ENCODE measurements at regions not wholly inside any gene's neighbourhood (a gene's known extent, or its start where the extent isn't known, plus 50 kb on each side); places are given as distances from the start of the nearest gene placed in this dataset.

DNA sequence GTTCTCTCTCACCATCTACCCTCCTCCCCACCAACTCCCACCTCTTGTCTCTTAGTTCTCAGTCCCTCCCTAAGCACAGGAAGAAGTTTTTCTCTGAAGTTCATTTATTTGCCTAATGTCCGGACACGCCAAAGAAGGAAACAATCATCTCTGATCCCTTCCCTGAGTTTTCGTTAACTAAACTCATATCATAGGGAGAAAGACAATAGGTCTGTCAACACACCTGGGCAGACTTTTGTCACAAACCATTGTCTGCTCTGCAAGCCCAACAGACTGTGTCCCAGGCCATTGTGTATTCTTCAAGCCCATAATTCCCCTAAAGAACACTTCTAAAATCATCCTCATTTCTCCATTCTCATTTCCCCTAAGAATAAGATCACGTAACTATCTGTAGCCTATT is 691.0 kb upstream of the MBL2 start:
- no peak overlapping the region for H3K4me3 Mint-ChIP-seq (ENCODE audit: low read depth, unreplicated experiment)
- CTCF ChIA-PET = interaction anchor here (0.7 kb wide), 1 partner anchor 138 kb away, joined by 4 read pairs; no protein-coding TSS in a partner anchor
- no peaks in the 10 kb centered on the region for H3K4me1 Mint-ChIP-seq (ENCODE audit: low read depth, unreplicated experiment)
- H3K27ac Mint-ChIP-seq (ENCODE audit: unreplicated experiment) = no peak overlapping the region
- intact Hi-C loops (cut with micrococcal nuclease; ENCODE audit: unreplicated experiment) = no loop called here
- no peaks in the 10 kb centered on the region for H3K36me3 Mint-ChIP-seq (ENCODE audit: insufficient read depth, unreplicated experiment)
- no peak for DNase-seq
- H3K9me3 Mint-ChIP-seq (ENCODE audit: low read depth, unreplicated experiment) = peaks cover 2% of the 10 kb centered on the region
- H3K27me3 Mint-ChIP-seq (ENCODE audit: unreplicated experiment) = no peaks in the 10 kb centered on the region
- BruUV-seq (replicated peaks) = no TSS peak
- no peak for TF ChIP-seq CTCF (IDR thresholded peaks at IDR 0.05; ENCODE audit: unreplicated experiment)

DNA sequence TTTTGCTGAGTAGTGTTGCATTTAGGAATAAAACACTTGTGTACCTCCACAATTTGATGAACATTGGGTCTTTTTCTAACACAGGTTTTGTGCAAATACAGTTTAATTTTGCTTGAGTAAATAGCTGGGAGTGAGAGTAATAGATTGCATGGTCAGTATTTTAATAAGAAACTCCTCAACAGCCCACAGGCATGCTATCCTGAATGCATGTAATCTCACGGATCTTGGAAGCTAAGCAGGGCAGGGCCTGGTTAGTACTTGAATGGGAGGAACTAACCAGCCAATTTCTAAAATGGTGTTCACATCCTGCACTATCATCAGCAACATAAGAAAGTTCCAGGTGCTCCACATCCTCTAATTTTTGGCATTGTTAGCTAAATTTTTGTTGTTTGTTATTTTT is 685.4 kb upstream of the MBL2 start:
- no peak overlapping the region for H3K27ac Mint-ChIP-seq (ENCODE audit: unreplicated experiment)
- no peak overlapping the region for H3K4me3 Mint-ChIP-seq (ENCODE audit: low read depth, unreplicated experiment)
- no peaks in the 10 kb centered on the region for H3K4me1 Mint-ChIP-seq (ENCODE audit: low read depth, unreplicated experiment)
- intact Hi-C loops (cut with micrococcal nuclease; ENCODE audit: unreplicated experiment) = no loop called here
- H3K36me3 Mint-ChIP-seq (ENCODE audit: insufficient read depth, unreplicated experiment) = no peaks in the 10 kb centered on the region
- BruUV-seq (replicated peaks) = no TSS peak
- CTCF ChIA-PET = interaction anchor here (0.7 kb wide), 1 partner anchor 370 kb away, joined by 3 read pairs; no protein-coding TSS in a partner anchor
- no peaks in the 10 kb centered on the region for H3K27me3 Mint-ChIP-seq (ENCODE audit: unreplicated experiment)
- H3K9me3 Mint-ChIP-seq (ENCODE audit: low read depth, unreplicated experiment) = no peaks in the 10 kb centered on the region
- TF ChIP-seq CTCF (IDR thresholded peaks at IDR 0.05; ENCODE audit: unreplicated experiment) = no peak
- DNase-seq = no peak

DNA sequence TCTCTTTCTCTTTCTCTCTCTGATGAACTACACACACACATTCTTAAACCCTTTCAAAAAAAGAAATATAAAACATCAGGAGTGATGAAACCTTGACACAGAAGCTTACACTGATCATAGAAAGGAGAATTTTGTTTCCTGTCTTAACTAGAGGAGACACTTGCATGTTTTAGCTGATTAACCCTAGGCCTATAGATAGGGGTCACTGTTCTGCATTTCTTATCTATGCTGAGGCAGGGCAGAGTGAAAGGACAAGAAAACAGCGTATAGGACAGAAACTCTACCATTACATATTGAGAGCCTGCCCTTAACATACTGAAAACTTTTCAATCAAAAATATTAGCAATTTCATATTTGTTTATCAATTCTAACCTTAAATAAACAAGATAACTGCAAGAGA is 680.6 kb upstream of the MBL2 start:
- no peaks in the 10 kb centered on the region for H3K4me1 Mint-ChIP-seq (ENCODE audit: low read depth, unreplicated experiment)
- CTCF ChIA-PET = interaction anchor here (1.3 kb wide), 1 partner anchor 16 kb away, joined by 4 read pairs; no protein-coding TSS in a partner anchor
- no peak overlapping the region for H3K27ac Mint-ChIP-seq (ENCODE audit: unreplicated experiment)
- intact Hi-C loops (cut with micrococcal nuclease; ENCODE audit: unreplicated experiment) = no loop called here
- H3K36me3 Mint-ChIP-seq (ENCODE audit: insufficient read depth, unreplicated experiment) = no peaks in the 10 kb centered on the region
- DNase-seq = no peak
- BruUV-seq (replicated peaks) = no TSS peak
- no peak overlapping the region for H3K4me3 Mint-ChIP-seq (ENCODE audit: low read depth, unreplicated experiment)
- no peaks in the 10 kb centered on the region for H3K27me3 Mint-ChIP-seq (ENCODE audit: unreplicated experiment)
- no peak for TF ChIP-seq CTCF (IDR thresholded peaks at IDR 0.05; ENCODE audit: unreplicated experiment)
- peaks cover 6% of the 10 kb centered on the region for H3K9me3 Mint-ChIP-seq (ENCODE audit: low read depth, unreplicated experiment)

GRCh38 chr10:53447576-53447975 is 675.0 kb upstream of the MBL2 start:
- no peak for TF ChIP-seq CTCF (IDR thresholded peaks at IDR 0.05; ENCODE audit: unreplicated experiment)
- Mint-ChIP-seq H3K27ac (ENCODE audit: unreplicated experiment) (no peak overlapping the region), H3K4me1 (ENCODE audit: low read depth, unreplicated experiment) (no peaks in the 10 kb centered on the region), H3K36me3 (ENCODE audit: insufficient read depth, unreplicated experiment) (no peaks in the 10 kb centered on the region), H3K9me3 (ENCODE audit: low read depth, unreplicated experiment) (peaks cover 6% of the 10 kb centered on the region), H3K4me3 (ENCODE audit: low read depth, unreplicated experiment) (no peak overlapping the region), H3K27me3 (ENCODE audit: unreplicated experiment) (no peaks in the 10 kb centered on the region)
- CTCF ChIA-PET = interaction anchor here (0.6 kb wide), 1 partner anchor 10 kb away, joined by 3 read pairs; no protein-coding TSS in a partner anchor
- BruUV-seq (replicated peaks) = no TSS peak
- DNase-seq = no peak
- intact Hi-C loops (cut with micrococcal nuclease; ENCODE audit: unreplicated experiment) = no loop called here

Data from Calu3 (cell line).